ENCODE measurements at regions not wholly inside any gene's neighbourhood (a gene's known extent, or its start where the extent isn't known, plus 50 kb on each side); places are given as distances from the start of the nearest gene placed in this dataset.

GRCh38 chr20:12896180-12896579 lies 112.6 kb upstream of the SPTLC3 start:
- no peaks in the 10 kb centered on the region for H3K27me3 ChIP-seq
- Mint-ChIP-seq H3K36me3 (no peaks in the 10 kb centered on the region), H3K9me3 (peaks cover under 1% of the 10 kb centered on the region)

GRCh38 chr20:12902992-12903391 lies 105.8 kb upstream of the SPTLC3 start:
- no peak overlapping the region for H3K27ac Mint-ChIP-seq
- no peak overlapping the region for H3K4me2 ChIP-seq
- no peak overlapping the region for H2AFZ ChIP-seq (replicated peaks)
- H3K4me3 Mint-ChIP-seq, result no peak overlapping the region
- no peak overlapping the region for H3K4me3 ChIP-seq
- H3K27me3 Mint-ChIP-seq (ENCODE audit: insufficient read depth, low read depth), result peaks cover 2% of the 10 kb centered on the region
- DNase-seq (ENCODE audit: low spot score), result no peak
- no peaks in the 10 kb centered on the region for H3K9me3 Mint-ChIP-seq
- H3K4me1 ChIP-seq, result no peaks in the 10 kb centered on the region
- H3K27me3 ChIP-seq, result no peaks in the 10 kb centered on the region
- H3K4me1 Mint-ChIP-seq, result peaks cover 8% of the 10 kb centered on the region
- no peaks in the 10 kb centered on the region for H3K9me3 ChIP-seq (ENCODE audit: low read depth)
- H3K36me3 ChIP-seq, result no peaks in the 10 kb centered on the region
- H3K36me3 Mint-ChIP-seq, result no peaks in the 10 kb centered on the region
- H3K27ac ChIP-seq, result no peak overlapping the region
- no peaks in the 10 kb centered on the region for H3K79me2 ChIP-seq (ENCODE audit: low read depth)
- no peak for TF ChIP-seq EZH2phosphoT487 (IDR thresholded peaks at IDR 0.05)
- no peak for TF ChIP-seq CTCF (IDR thresholded peaks at IDR 0.05)
- no peak for TF ChIP-seq EZH2 (IDR thresholded peaks at IDR 0.05)
- H3K9ac ChIP-seq, result no peak overlapping the region
- H4K20me1 ChIP-seq (ENCODE audit: low read depth), result no peaks in the 10 kb centered on the region
- no peaks in the 10 kb centered on the region for H3F3A ChIP-seq (ENCODE audit: low read depth)

More at GRCh38 chr20:12896180-12896579, 112.6 kb upstream of the SPTLC3 start:
- Mint-ChIP-seq H3K27ac (no peak overlapping the region), H3K4me1 (peaks cover 2% of the 10 kb centered on the region), H3K27me3 (ENCODE audit: insufficient read depth, low read depth) (peaks cover 4% of the 10 kb centered on the region), H3K4me3 (no peak overlapping the region)
- no peaks in the 10 kb centered on the region for H3K9me3 ChIP-seq (ENCODE audit: low read depth)
- TF ChIP-seq CTCF (IDR thresholded peaks at IDR 0.05) (no peak), EZH2phosphoT487 (IDR thresholded peaks at IDR 0.05) (no peak)
- no peak overlapping the region for H3K4me2 ChIP-seq
- no peak for DNase-seq (ENCODE audit: low spot score)
- no peak overlapping the region for H3K27ac ChIP-seq
- no peak overlapping the region for H3K9ac ChIP-seq
- no peak overlapping the region for H2AFZ ChIP-seq (replicated peaks)
- H3K36me3 ChIP-seq, result no peaks in the 10 kb centered on the region
- H3F3A ChIP-seq (ENCODE audit: low read depth), result no peaks in the 10 kb centered on the region
- H4K20me1 ChIP-seq (ENCODE audit: low read depth), result no peaks in the 10 kb centered on the region
- H3K4me3 ChIP-seq, result no peak overlapping the region
- H3K79me2 ChIP-seq (ENCODE audit: low read depth), result no peaks in the 10 kb centered on the region
- H3K4me1 ChIP-seq, result no peaks in the 10 kb centered on the region

GRCh38 chr20:12906361-12906760 lies 102.4 kb upstream of the SPTLC3 start:
- Histone ChIP-seq H3K79me2 (ENCODE audit: low read depth) (no peaks in the 10 kb centered on the region), H3K27me3 (no peaks in the 10 kb centered on the region), H3K4me3 (no peak overlapping the region), H3F3A (ENCODE audit: low read depth) (no peaks in the 10 kb centered on the region), H3K9me3 (ENCODE audit: low read depth) (no peaks in the 10 kb centered on the region), H4K20me1 (ENCODE audit: low read depth) (no peaks in the 10 kb centered on the region), H3K4me2 (no peak overlapping the region), H3K36me3 (no peaks in the 10 kb centered on the region), H2AFZ (replicated peaks) (no peak overlapping the region), H3K9ac (no peak overlapping the region), H3K4me1 (no peaks in the 10 kb centered on the region), H3K27ac (no peak overlapping the region)
- TF ChIP-seq EZH2phosphoT487 (IDR thresholded peaks at IDR 0.05) (no peak), EZH2 (IDR thresholded peaks at IDR 0.05) (no peak)
- no peaks in the 10 kb centered on the region for H3K36me3 Mint-ChIP-seq
- DNase-seq (ENCODE audit: low spot score), result peak; percentile 28
- H3K4me3 Mint-ChIP-seq, result no peak overlapping the region
- no peaks in the 10 kb centered on the region for H3K9me3 Mint-ChIP-seq
- peaks cover 2% of the 10 kb centered on the region for H3K27me3 Mint-ChIP-seq (ENCODE audit: insufficient read depth, low read depth)
- peaks cover 8% of the 10 kb centered on the region for H3K4me1 Mint-ChIP-seq
- peak overlapping the region; percentile 54 for H3K27ac Mint-ChIP-seq

DNA sequence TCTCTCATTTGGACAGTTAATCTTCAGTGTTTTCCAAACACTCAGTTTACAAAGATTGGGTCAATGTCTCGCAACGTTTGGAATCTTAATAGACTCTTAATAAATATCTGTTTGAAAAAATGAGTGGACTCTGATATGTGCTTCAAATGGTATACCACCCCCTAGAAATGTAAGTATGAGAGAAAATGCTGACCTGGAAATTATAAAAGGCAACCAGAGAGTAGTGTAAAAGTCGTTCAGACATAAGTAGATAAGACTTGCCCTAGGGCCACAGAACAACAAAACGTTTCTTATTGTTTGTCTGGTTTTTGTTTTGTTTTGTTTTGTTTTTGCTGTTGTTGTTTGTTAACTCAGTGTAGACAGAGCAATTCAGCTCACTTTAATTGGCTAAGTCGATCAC lies 97.4 kb upstream of the SPTLC3 start:
- DNase-seq (ENCODE audit: low spot score), result no peak
- no peaks in the 10 kb centered on the region for H3K36me3 ChIP-seq
- H4K20me1 ChIP-seq (ENCODE audit: low read depth), result no peaks in the 10 kb centered on the region
- no peak overlapping the region for H2AFZ ChIP-seq (replicated peaks)
- no peak overlapping the region for H3K4me3 ChIP-seq
- TF ChIP-seq EZH2phosphoT487 (IDR thresholded peaks at IDR 0.05) (no peak), CTCF (IDR thresholded peaks at IDR 0.05) (no peak), EZH2 (IDR thresholded peaks at IDR 0.05) (no peak)
- H3K27ac Mint-ChIP-seq, result no peak overlapping the region
- H3K9me3 ChIP-seq (ENCODE audit: low read depth), result no peaks in the 10 kb centered on the region
- no peaks in the 10 kb centered on the region for H3K9me3 Mint-ChIP-seq
- H3K4me3 Mint-ChIP-seq, result no peak overlapping the region
- H3K27ac ChIP-seq, result no peak overlapping the region
- H3K36me3 Mint-ChIP-seq, result no peaks in the 10 kb centered on the region
- no peaks in the 10 kb centered on the region for H3F3A ChIP-seq (ENCODE audit: low read depth)
- H3K79me2 ChIP-seq (ENCODE audit: low read depth), result no peaks in the 10 kb centered on the region
- H3K27me3 ChIP-seq, result no peaks in the 10 kb centered on the region
- H3K4me2 ChIP-seq, result no peak overlapping the region
- peaks cover 17% of the 10 kb centered on the region for H3K4me1 Mint-ChIP-seq
- H3K4me1 ChIP-seq, result peaks cover under 1% of the 10 kb centered on the region
- no peak overlapping the region for H3K9ac ChIP-seq
- no peaks in the 10 kb centered on the region for H3K27me3 Mint-ChIP-seq (ENCODE audit: insufficient read depth, low read depth)
